Loucy (cell line): ENCODE measurements at regions not wholly inside any gene's neighbourhood (a gene's known extent, or its start where the extent isn't known, plus 50 kb on each side); places are given as distances from the start of the nearest gene placed in this dataset.

Experiments used
- H2AFZ ChIP-seq: fragments of 200-600 bp; sonication (generic); 2 replicates; pipeline ENCODE4 v1.6.0; 2016; ENCODE audit warnings: antibody characterized with exemption, mild to moderate bottlenecking, low read length, moderate library complexity
- H3F3A ChIP-seq: fragments of 200-600 bp; 2 replicates; pipeline ENCODE4 v1.6.0; 2016; ENCODE audit warnings: antibody characterized with exemption, low read depth, mild to moderate bottlenecking
- H3K27me3 ChIP-seq: fragments of 200-600 bp; sonication (generic); 2 replicates; pipeline ENCODE4 v1.6.1; 2014; ENCODE audit warnings: low read length, mild to moderate bottlenecking; ENCODE audit not compliant: insufficient read depth, poor library complexity, severe bottlenecking
- H3K36me3 ChIP-seq: fragments of 200-600 bp; sonication (generic); 2 replicates; pipeline ENCODE4 v1.6.1; 2016; ENCODE audit warnings: low read length; ENCODE audit not compliant: insufficient read depth
- H3K4me1 ChIP-seq: fragments of 200-600 bp; sonication (generic); 2 replicates; pipeline ENCODE4 v1.5.1; 2014; ENCODE audit warnings: low read length, mild to moderate bottlenecking; ENCODE audit not compliant: insufficient read depth, poor library complexity, severe bottlenecking
- H3K4me2 ChIP-seq: fragments of 200-600 bp; sonication (generic); 2 replicates; pipeline ENCODE4 v1.6.0; 2014; ENCODE audit warnings: antibody characterized with exemption, low read length, low read depth, mild to moderate bottlenecking; ENCODE audit not compliant: poor library complexity, severe bottlenecking
- H3K4me3 ChIP-seq: fragments of 200-600 bp; sonication (generic); 2 replicates; pipeline ENCODE4 v1.5.1; 2014; ENCODE audit warnings: low read length, mild to moderate bottlenecking, mixed read lengths; ENCODE audit not compliant: poor library complexity, severe bottlenecking
- H3K79me2 ChIP-seq: fragments of 200-600 bp; sonication (generic); 2 replicates; pipeline ENCODE4 v1.6.1; 2014; ENCODE audit warnings: low read length; ENCODE audit not compliant: insufficient read depth
- H3K9ac ChIP-seq: fragments of 200-600 bp; sonication (generic); 2 replicates; pipeline ENCODE4 v1.6.0; 2014; ENCODE audit warnings: mild to moderate bottlenecking, low read depth, low read length, moderate library complexity; ENCODE audit not compliant: poor library complexity, severe bottlenecking
- H3K9me2 ChIP-seq: fragments of 200-600 bp; sonication (generic); replicated peaks from 2 replicates; pipeline ENCODE4 v1.6.1; 2016; ENCODE audit warnings: low read depth, low read length, mixed read lengths
- H3K9me3 ChIP-seq: fragments of 200-600 bp; sonication (generic); 2 replicates; pipeline ENCODE4 v1.6.1; 2014; ENCODE audit warnings: mild to moderate bottlenecking, antibody characterized with exemption, low read length, low read depth; ENCODE audit not compliant: insufficient read depth
- H4K20me1 ChIP-seq: fragments of 200-600 bp; sonication (generic); 2 replicates; pipeline ENCODE4 v1.6.0; 2014; ENCODE audit warnings: antibody characterized with exemption, low read length, mild to moderate bottlenecking; ENCODE audit not compliant: insufficient read depth, poor library complexity, severe bottlenecking
- EZH2phosphoT487 ChIP-seq: fragments of 200-600 bp; IDR thresholded peaks from 2 replicates; pipeline ENCODE4 v1.6.1; 2018; ENCODE audit warnings: antibody characterized with exemption, mild to moderate bottlenecking, moderate library complexity, borderline replicate concordance
- TF ChIP-seq, protein P1 (sequence below): fragments of 200-600 bp; sonication (generic); conservative IDR thresholded peaks from 2 replicates; pipeline ENCODE4 v1.5.1; 2014; ENCODE audit warnings: mild to moderate bottlenecking, antibody characterized with exemption, low read length

GRCh38 chr12:74896186-74896585, 313.5 kb downstream of the KCNC2 start:
- Histone ChIP-seq H3K9me2 (no peaks in the 10 kb centered on the region), H3K9ac (no peak overlapping the region), H3K27me3 (no peaks in the 10 kb centered on the region), H3K36me3 (no peaks in the 10 kb centered on the region), H3K4me1 (no peaks in the 10 kb centered on the region), H3K4me3 (no peak overlapping the region), H2AFZ (no peak overlapping the region), H4K20me1 (no peaks in the 10 kb centered on the region), H3K9me3 (no peaks in the 10 kb centered on the region), H3F3A (no peaks in the 10 kb centered on the region), H3K79me2 (no peaks in the 10 kb centered on the region), H3K4me2 (no peak overlapping the region)
- TF ChIP-seq, protein P1, sequence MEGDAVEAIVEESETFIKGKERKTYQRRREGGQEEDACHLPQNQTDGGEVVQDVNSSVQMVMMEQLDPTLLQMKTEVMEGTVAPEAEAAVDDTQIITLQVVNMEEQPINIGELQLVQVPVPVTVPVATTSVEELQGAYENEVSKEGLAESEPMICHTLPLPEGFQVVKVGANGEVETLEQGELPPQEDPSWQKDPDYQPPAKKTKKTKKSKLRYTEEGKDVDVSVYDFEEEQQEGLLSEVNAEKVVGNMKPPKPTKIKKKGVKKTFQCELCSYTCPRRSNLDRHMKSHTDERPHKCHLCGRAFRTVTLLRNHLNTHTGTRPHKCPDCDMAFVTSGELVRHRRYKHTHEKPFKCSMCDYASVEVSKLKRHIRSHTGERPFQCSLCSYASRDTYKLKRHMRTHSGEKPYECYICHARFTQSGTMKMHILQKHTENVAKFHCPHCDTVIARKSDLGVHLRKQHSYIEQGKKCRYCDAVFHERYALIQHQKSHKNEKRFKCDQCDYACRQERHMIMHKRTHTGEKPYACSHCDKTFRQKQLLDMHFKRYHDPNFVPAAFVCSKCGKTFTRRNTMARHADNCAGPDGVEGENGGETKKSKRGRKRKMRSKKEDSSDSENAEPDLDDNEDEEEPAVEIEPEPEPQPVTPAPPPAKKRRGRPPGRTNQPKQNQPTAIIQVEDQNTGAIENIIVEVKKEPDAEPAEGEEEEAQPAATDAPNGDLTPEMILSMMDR, result no peak
- TF ChIP-seq EZH2phosphoT487, result no peak

GRCh38 chr12:74897425-74898211, 312.0 kb downstream of the KCNC2 start:
- Histone ChIP-seq H3K27me3 (no peaks in the 10 kb centered on the region), H3K4me1 (no peaks in the 10 kb centered on the region), H3K9ac (no peak overlapping the region), H3K4me2 (no peak overlapping the region), H3K9me2 (no peaks in the 10 kb centered on the region), H3K4me3 (no peak overlapping the region), H3K79me2 (no peaks in the 10 kb centered on the region), H3K36me3 (no peaks in the 10 kb centered on the region), H3F3A (no peaks in the 10 kb centered on the region), H4K20me1 (no peaks in the 10 kb centered on the region), H2AFZ (no peak overlapping the region), H3K9me3 (no peaks in the 10 kb centered on the region)
- no peak for TF ChIP-seq EZH2phosphoT487
- TF ChIP-seq, protein P1, result no peak

DNA sequence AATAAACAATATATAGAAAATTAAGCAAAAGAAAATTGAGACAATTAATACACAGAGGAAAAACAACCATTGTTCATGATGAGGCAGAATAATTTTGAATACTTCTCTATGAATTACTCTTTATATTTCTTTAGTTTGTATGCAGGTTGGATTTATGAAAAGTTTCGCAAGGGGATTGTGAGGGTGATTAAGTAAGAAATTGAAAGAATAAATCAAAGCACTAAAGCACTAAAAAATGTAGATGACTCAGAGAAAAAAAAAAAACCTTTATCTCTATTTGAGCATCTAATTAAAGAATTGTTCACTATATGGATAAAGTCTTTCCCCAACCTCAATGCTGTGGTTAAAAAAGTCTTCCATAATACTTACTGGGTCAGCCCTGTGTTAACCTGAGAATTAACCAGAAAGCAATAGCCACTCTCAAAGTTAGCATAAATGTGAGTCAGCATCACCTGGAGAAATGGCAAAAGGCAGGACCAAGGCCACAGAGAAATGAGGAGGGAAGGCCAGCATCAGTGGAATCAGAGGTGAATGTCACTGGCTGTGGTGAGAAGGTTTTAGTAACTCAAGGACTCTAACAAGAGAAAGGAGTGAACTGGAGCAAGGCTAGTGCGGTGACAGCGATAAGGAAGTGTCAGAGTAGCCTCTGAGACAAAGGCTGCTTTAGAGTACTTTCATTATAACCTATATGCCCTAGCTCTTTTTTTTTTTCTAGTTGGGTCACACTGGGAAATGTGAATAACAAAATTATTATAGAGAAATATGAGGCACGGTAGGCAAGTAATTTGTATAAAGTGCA, 310.4 kb downstream of the KCNC2 start:
- Histone ChIP-seq H3K4me3 (no peak overlapping the region), H3K9ac (no peak overlapping the region), H3K9me3 (no peaks in the 10 kb centered on the region), H3K9me2 (no peaks in the 10 kb centered on the region), H3F3A (no peaks in the 10 kb centered on the region), H3K27me3 (no peaks in the 10 kb centered on the region), H3K36me3 (no peaks in the 10 kb centered on the region), H4K20me1 (no peaks in the 10 kb centered on the region), H3K79me2 (no peaks in the 10 kb centered on the region), H3K4me1 (no peaks in the 10 kb centered on the region), H2AFZ (no peak overlapping the region), H3K4me2 (no peak overlapping the region)
- no peak for TF ChIP-seq EZH2phosphoT487
- TF ChIP-seq, protein P1, result no peak
